ENCODE measurements at regions not wholly inside any gene's neighbourhood (a gene's known extent, or its start where the extent isn't known, plus 50 kb on each side); places are given as distances from the start of the nearest gene placed in this dataset.

- no peak for TF ChIP-seq CTCF (IDR thresholded peaks at IDR 0.05)
- no peak for TF ChIP-seq POLR2A (IDR thresholded peaks at IDR 0.05)
- TF ChIP-seq POLR2AphosphoS5 (IDR thresholded peaks at IDR 0.05): no peak
- TF ChIP-seq EP300 (IDR thresholded peaks at IDR 0.05; ENCODE audit: low read depth): no peak
These were observed 79.1 kb downstream of the CD164 start for GRCh38 chr6:109303164-109303563.
